ENCODE measurements at regions not wholly inside any gene's neighbourhood (a gene's known extent, or its start where the extent isn't known, plus 50 kb on each side); places are given as distances from the start of the nearest gene placed in this dataset.

DNA sequence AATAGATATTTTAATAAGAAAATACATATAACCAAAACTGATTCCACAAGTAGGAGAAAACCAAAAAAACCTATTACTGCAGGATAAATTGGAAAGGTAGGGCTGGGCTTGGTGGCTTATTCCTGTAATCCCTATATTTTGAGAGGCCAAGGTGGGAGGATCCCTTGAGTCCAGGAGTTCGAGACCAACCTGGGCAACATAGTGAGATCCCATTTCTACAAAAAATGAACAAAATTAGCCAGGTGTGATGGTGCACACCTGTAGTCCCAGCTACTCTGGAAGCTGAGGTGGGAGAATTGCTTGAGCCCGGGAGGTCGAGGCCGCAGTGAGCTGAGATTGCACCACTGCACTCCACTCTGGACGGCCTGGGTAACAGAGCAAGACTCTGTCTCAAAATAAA, 189.2 kb upstream of the IER5L start:
- 94 to 97% (median 96%) methylated on average over 5 of the region's 5 CpGs for WGBS, 5 donors
- intact Hi-C loops (cut with DNase I; ENCODE audit: low total_unique reads): no loop called here
- Histone ChIP-seq H3K9me3 (peaks cover 0 to 23% (median 5%) of the 10 kb centered on the region in 4 donors), H3K27ac (no peak overlapping the region), H3K27me3 (no peaks in the 10 kb centered on the region), H3K36me3 (no peaks in the 10 kb centered on the region), H3K4me1 (no peaks in the 10 kb centered on the region), H3K4me3 (no peak overlapping the region)
- TF ChIP-seq EP300 (IDR thresholded peaks at IDR 0.05) (no peak), POLR2A (IDR thresholded peaks at IDR 0.05) (no peak), POLR2AphosphoS5 (IDR thresholded peaks at IDR 0.05) (no peak)
- TF ChIP-seq, protein P1, sequence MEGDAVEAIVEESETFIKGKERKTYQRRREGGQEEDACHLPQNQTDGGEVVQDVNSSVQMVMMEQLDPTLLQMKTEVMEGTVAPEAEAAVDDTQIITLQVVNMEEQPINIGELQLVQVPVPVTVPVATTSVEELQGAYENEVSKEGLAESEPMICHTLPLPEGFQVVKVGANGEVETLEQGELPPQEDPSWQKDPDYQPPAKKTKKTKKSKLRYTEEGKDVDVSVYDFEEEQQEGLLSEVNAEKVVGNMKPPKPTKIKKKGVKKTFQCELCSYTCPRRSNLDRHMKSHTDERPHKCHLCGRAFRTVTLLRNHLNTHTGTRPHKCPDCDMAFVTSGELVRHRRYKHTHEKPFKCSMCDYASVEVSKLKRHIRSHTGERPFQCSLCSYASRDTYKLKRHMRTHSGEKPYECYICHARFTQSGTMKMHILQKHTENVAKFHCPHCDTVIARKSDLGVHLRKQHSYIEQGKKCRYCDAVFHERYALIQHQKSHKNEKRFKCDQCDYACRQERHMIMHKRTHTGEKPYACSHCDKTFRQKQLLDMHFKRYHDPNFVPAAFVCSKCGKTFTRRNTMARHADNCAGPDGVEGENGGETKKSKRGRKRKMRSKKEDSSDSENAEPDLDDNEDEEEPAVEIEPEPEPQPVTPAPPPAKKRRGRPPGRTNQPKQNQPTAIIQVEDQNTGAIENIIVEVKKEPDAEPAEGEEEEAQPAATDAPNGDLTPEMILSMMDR (IDR thresholded peaks at IDR 0.05): no peak
- no peak for DNase-seq

DNA sequence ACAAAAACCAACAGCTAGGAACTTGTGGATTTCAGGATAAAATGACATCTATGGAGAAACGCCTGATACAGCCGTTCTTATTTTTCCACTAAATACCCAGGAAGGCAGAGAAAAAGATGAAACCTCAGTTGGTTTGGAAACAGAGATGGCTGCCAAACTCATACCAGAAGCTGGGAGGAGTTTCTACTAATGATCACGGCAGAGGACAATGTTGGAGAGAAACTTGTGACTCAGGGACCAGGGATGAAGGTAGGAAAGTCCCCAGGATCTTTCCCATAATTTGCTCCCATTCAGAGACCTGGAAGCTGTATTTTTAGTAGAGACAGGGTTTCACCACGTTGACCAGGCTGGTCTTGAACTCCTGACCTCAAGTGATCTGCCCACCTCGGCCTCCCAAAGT, 187.1 kb upstream of the IER5L start:
- TF ChIP-seq, protein P1 (IDR thresholded peaks at IDR 0.05): no peak
- TF ChIP-seq EP300 (IDR thresholded peaks at IDR 0.05) (no peak), POLR2AphosphoS5 (IDR thresholded peaks at IDR 0.05) (no peak), POLR2A (IDR thresholded peaks at IDR 0.05) (no peak)
- Histone ChIP-seq H3K9me3 (peaks cover 0 to 14% (median 5%) of the 10 kb centered on the region in 4 donors), H3K4me1 (no peaks in the 10 kb centered on the region), H3K4me3 (no peak overlapping the region), H3K27me3 (no peaks in the 10 kb centered on the region), H3K36me3 (no peaks in the 10 kb centered on the region), H3K27ac (no peak overlapping the region)
- intact Hi-C loops (cut with DNase I; ENCODE audit: low total_unique reads): no loop called here
- WGBS, 5 donors: 57 to 68% (median 64%) methylated on average over 5 of the region's 5 CpGs
- no peak for DNase-seq

DNA sequence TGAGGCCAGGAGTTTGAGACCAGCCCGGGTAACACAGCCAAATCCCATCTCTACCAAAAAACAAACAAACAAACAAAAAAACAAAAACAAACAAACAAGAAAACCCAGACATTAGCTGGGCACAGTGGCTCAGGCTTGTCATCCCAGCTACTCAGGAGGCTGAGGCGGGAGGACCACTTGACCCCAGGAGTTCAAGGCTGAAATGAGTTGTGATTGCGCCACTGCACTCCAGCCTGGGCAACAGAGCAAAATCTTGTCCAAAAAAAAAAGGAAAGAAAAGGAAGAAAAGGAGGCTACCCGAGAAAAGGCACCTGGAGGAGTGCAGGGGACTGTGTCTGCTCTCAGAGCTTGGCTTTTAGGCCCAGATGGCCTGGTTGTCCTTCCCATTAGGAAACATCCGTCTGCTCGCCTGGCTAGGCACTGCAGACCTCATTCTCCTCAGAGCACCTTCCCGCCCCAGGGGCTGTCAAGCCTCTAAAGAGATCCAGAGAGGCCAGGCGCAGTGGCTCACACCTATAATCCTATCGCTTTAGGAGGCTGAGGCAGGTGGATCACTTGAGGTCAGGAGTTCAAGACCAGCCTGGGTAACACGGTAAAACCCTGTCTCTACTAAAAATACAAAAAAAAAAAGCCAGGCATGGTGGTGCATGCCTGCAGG, 185.3 kb upstream of the IER5L start:
- Histone ChIP-seq H3K9me3 (no peaks in the 10 kb centered on the region), H3K27me3 (no peaks in the 10 kb centered on the region), H3K36me3 (no peaks in the 10 kb centered on the region), H3K4me1 (no peaks in the 10 kb centered on the region), H3K27ac (no peak overlapping the region), H3K4me3 (no peak overlapping the region)
- DNase-seq: no peak
- TF ChIP-seq, protein P1 (IDR thresholded peaks at IDR 0.05): no peak
- TF ChIP-seq POLR2A (IDR thresholded peaks at IDR 0.05): no peak
- TF ChIP-seq POLR2AphosphoS5 (IDR thresholded peaks at IDR 0.05): no peak
- intact Hi-C loops (cut with DNase I; ENCODE audit: low total_unique reads): no loop called here
- WGBS, 5 donors: 88 to 93% (median 91%) methylated on average over 10 of the region's 10 CpGs

DNA sequence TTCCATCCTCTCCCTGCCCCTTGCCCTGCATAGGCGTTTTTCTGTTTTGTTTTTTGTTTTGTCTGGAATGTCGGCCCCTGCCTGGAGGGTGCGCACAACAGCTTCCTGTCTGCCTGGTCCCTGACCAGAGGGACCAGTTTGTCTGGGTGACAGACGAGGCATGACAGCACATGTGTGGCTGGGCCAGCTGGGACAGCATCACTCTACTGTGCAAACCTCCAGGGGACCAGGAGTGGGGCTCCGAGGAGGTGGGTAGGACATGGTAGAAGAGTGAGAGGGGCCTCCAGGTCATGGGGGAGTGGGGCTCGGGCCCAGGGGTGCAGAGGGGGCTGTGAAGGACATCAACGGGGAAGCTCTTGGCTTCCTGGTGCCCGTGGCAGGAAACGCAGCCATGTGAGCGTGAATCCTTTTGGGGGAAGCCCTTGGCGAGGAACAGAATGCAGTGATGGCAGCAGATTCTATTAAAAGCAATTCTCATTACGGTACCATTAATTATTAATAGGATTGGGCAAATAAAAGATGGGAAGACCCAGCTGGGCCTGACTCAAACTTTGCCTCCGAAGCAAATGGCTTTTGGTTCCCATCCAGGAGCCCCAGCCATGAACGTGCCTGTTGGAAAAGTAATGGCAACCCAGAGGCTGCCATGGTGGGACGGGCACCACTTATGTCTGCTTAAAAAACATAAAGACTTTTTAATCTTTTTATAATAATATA, 184.4 kb upstream of the IER5L start:
- H3K9me3 ChIP-seq: no peaks in the 10 kb centered on the region
- 58 to 66% (median 61%) methylated on average over 15 of the region's 15 CpGs for WGBS, 5 donors
- H3K4me1 ChIP-seq: no peaks in the 10 kb centered on the region
- H3K27me3 ChIP-seq: no peaks in the 10 kb centered on the region
- H3K27ac ChIP-seq: no peak overlapping the region
- TF ChIP-seq, protein P1 (IDR thresholded peaks at IDR 0.05): no peak
- no peak for TF ChIP-seq POLR2AphosphoS5 (IDR thresholded peaks at IDR 0.05)
- TF ChIP-seq EP300 (IDR thresholded peaks at IDR 0.05): no peak
- no peak for TF ChIP-seq POLR2A (IDR thresholded peaks at IDR 0.05)
- H3K4me3 ChIP-seq: no peak overlapping the region
- intact Hi-C loops (cut with DNase I; ENCODE audit: low total_unique reads): no loop called here
- H3K36me3 ChIP-seq: no peaks in the 10 kb centered on the region
- DNase-seq: no peak
